NCI-H2227 (cell line): ENCODE measurements at regions not wholly inside any gene's neighbourhood (a gene's known extent, or its start where the extent isn't known, plus 50 kb on each side); places are given as distances from the start of the nearest gene placed in this dataset.

ENCODE experiments used
- DNase-seq: peaks from one replicate; lab custom pipeline; 2025; ENCODE audit not compliant: unreplicated experiment; lab: John Stamatoyannopoulos, UW

DNA sequence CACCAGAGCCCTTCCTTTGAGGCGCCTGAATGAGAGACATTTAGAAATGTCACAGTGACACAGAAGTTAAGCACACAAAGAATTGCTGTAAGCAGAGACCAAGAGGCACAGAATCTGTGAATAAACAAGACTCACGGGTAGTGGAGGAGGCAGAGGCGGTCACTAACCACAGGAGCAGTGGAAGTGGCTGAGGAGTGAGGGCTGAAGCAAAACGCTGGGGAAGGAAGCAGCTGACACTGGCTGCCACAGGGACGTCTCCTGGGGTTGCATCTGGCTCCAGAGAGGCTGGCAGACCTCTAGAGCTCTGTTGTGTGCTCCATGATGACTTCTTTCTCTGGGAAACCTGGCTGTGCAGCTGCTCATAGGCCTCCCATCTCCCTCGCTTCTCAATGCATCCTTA lies 65.0 kb upstream of the SLC2A12 start:
- DNase-seq: peak; percentile 26

DNA sequence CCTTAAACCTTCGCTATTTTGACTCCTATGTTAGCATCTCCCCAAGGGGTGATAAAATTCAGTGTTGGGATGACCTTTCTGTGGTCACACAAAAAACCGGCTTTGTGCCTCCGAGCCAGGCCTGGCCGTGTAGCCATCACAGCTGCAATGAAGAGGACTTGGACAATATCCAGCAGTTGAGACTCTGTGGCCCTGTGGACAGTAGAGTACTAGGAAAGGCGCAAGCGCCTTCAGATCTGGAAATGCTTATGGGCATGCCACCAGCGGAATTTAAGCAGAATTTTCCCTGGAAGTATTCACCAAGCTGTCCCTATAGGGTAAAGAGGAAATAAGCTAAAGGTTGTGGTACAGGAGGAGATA lies 63.3 kb upstream of the SLC2A12 start:
- DNase-seq: no peak

DNA sequence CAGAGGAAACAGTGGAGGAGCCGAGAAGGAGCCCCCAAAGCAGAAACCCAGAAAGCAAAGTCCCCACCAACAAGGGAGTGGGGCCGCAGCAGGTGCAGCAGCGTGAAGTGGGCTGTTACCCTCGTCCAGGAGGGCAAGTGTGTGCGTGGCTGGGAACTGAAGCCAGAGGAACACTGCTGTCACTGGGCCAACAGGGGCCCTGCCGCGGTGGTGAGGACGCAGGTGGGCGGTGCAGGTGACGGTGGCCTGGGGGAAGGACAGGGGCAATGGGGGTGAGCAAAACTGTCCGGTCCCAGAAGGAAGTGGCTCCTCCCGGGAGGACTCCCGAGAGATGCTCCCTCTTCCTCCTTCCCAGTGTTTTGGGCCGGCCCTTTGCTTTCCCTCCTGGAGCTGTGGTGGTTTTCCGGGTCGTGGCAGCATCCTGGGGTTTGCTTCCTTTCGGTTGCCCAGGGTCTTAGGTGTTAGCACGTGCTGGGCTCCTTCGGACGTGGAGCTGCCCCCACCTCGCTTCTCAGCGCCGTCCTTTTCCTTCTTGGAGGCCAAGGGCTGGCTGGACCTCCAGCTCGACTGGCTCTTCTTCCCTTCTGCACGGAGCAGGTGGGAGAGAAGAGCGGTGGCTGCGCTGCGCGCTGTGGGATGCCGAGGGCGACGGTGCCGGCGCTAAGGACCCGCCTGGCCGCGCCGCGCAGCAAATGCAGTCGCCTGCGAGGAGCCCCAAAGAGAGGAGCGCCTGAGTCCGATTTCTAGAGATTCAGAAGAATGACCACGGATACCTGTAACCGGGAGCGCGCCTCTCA lies 62.7 kb upstream of the SLC2A12 start:
- no peak for DNase-seq

DNA sequence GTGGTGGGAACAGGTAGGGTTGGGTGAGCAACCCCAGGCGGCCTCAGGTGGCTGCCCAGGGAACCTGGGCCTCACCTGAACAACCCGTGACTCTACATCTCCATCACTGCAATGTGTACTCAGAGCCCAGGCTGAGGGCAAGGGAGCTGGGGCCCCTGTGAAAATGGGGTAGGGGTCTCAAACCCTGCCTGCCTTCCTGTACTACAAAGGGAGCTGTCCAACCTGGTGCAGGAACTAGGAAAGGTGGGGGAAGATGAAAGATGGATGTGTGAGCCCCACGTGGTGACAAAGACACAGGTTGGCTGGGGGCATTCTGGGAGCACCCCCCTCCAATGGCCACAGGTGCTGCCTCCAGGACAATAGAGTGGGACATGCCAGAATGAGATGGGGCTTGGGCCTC lies 62.1 kb upstream of the SLC2A12 start:
- DNase-seq: no peak

DNA sequence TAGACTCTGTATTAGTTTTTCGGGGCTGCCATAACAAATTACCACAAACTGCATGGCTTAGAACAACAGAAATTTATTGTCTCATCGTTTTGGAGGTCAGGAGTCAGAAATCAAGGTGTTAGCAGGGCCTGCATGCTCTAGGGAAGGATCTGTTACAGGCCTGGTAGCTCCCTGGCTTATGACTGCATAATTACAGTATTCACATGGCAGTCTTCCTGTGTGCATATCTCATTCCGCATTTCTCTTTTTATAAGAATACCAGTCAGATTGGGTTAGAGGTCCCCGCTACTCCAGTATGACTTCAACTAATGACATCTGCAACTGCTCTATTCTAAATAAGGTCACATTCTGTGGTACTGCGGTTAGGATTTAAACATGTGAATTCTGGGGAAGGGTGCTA lies 59.3 kb upstream of the SLC2A12 start:
- no peak for DNase-seq

DNA sequence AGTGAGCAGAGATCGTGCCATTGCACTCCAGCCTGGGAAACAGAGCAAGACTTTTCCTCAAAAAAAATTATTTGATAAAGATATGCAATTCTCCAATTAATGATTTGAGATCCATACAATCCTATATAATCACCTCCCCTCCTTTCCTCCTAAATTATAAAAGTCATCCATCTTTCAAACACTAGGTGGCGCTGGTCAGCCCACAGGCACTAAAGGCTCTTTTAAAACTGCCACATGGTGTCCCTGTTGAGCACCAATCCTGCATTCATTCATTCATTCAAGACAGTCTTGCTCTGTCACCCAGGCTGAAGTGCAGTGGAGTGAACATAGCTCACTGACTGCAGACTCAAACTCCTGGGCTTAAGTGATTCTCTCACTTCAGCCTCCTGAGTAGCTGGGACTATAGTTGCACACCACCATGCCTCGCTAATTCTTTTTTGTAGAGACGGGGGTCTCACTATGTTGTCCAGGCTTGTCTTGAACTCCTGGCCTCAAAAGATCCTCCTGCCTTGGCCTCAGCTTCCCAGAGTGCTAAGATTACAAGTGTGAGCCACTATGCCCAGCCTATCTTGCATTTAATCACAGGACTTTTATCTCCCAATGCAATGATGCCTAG lies 58.7 kb upstream of the SLC2A12 start:
- peak; percentile 15 for DNase-seq

DNA sequence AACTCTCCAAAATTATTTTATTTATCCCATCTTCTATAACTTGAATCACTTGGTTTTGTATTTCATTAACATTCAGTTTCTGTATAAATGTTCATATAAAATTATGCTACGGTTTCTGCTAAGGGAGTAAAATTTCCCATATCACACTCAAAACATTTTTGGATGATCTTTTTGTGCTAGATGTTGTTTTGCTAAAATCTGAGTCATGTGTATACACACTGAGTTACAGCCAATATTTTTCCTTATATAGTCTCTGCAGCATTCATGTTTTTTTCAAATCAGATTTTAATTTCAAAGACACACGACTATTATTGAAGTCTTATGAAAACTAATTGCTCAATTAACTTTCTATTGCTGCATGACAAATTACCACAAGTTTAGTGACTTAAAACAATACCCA lies 54.3 kb upstream of the SLC2A12 start:
- DNase-seq: no peak

DNA sequence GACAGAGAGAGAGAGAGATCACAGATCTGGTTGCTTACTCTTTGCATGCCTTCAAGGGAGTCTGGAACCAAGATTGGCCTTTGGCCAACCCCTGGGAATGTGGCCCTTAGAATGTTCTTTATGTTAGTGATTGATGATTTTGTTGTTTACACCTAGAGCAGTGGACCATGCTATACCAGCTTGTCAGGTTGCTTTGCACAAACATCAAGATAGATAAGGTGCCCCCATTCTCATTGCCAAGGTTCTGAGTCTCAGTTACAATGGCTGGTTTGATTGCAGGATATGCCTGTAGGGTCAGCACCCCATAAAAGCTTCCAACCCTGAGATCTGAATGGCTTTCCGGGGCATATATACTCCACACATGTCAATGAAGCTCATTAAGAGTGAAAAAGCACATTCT lies 53.5 kb upstream of the SLC2A12 start:
- no peak for DNase-seq

DNA sequence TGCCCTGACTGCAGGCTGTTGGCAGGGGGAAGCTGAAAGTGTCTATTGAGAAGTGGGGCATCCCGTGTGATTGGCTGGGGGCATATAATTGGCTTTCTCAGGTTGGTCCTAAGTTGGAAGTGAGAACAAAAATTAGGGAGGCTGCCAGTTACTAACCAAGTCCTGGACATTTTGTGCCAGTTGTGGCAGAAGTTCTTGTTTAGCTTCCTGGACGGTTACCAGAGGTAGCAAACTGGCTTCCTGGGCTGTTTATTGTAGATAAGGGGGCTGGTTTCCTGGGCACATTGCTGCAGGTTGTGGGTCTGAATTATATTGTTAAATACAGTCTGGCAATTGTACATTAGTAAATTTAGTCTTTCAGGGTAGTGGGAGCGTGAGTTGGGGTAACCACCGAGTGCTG lies 50.6 kb upstream of the SLC2A12 start:
- DNase-seq: no peak
